Thyroid gland (tissue), 4 donors: ENCODE measurements at regions not wholly inside any gene's neighbourhood (a gene's known extent, or its start where the extent isn't known, plus 50 kb on each side); places are given as distances from the start of the nearest gene placed in this dataset.

Experiments used
- DNase-seq, 2 donors: peaks; one replicate each; pipeline ENCODE4 v3.0.0-alpha.2; 2019
- H3K27ac ChIP-seq, 3 donors: fragments of 200-600 bp; sonication (generic); 1 replicate in 2 of 3; 2 replicates in 1 of 3; pipeline ENCODE4 v1.5.1; 2016 to 2019; ENCODE audit warnings: mild to moderate bottlenecking in 1 of 3, moderate library complexity in 1 of 3
- H3K27me3 ChIP-seq: fragments of 200-600 bp; sonication (generic); one replicate; pipeline ENCODE4 v1.5.1; 2019
- H3K36me3 ChIP-seq, 2 donors: fragments of 200-600 bp; sonication (generic); one replicate each; pipeline ENCODE4 v1.5.1; 2016 to 2019
- H3K4me1 ChIP-seq, 2 donors: fragments of 200-600 bp; sonication (generic); one replicate each; pipeline ENCODE4 v1.5.1; 2017 to 2019
- H3K4me3 ChIP-seq, 3 donors: fragments of 200-600 bp; sonication (generic); replicated peaks in 1 of 3; 1 replicate in 2 of 3; 2 replicates in 1 of 3; pipeline ENCODE4 v1.5.1; 2016; ENCODE audit warnings: mild to moderate bottlenecking in 1 of 3
- H3K9me3 ChIP-seq: fragments of 200-600 bp; sonication (generic); one replicate; pipeline ENCODE4 v1.5.1; 2017
- POLR2A ChIP-seq, 2 donors: fragments of 450-650 bp; IDR thresholded peaks; one replicate each; pipeline ENCODE4 v1.6.1; 2017; ENCODE audit warnings: antibody characterized with exemption in 2 of 2, mild to moderate bottlenecking in 2 of 2, moderate library complexity in 1 of 2
- WGBS, 2 donors: methylation state at CpG; one replicate each; pipeline ENCODE4 v1.1.5; 2017; 5-methylcytosine and 5-hydroxymethylcytosine counted together
- intact Hi-C: fragments of 100-400 bp; cut with DNase I; formaldehyde crosslinking; loops from one replicate; pipeline ENCODE4 v1.15.1; 2023
- TF ChIP-seq, protein P1 (sequence below), 6 experiments: fragments of 200-600 bp in 3 of 6; fragments of 450-650 bp in 3 of 6; sonication (generic) in 3 of 6; IDR thresholded peaks; one replicate each; pipeline ENCODE4 v1.5.1; 2016 to 2019; ENCODE audit warnings: antibody characterized with exemption in 6 of 6, mild to moderate bottlenecking in 2 of 6, inconsistent platforms in 1 of 6, moderate library complexity in 1 of 6

DNA sequence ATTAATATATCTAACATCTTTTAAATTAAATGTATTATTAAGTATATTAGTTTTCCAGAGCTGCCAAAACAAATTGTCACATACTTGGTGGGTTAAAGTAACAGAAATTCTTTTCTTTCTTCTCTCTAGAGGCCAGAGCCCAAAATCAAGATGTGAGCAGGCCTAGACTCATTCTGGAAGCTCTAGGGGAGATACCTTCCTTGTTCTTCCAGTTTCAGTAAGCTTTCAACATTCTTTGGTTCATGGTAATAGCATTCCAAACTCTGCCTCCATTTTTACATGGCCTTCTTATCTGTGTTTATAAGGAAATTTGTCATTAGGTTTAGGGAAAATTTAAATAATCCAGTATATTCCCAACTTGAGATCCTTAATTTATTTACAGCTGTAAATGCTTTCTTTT, 1054.6 kb upstream of the GBE1 start:
- intact Hi-C loops: no loop called here
- Histone ChIP-seq H3K27me3 (no peaks in the 10 kb centered on the region), H3K36me3 (no peaks in the 10 kb centered on the region), H3K4me3 (no peak overlapping the region), H3K9me3 (no peaks in the 10 kb centered on the region), H3K4me1 (no peaks in the 10 kb centered on the region), H3K27ac (no peak overlapping the region)
- TF ChIP-seq POLR2A (IDR thresholded peaks at IDR 0.05): no peak
- TF ChIP-seq, protein P1, sequence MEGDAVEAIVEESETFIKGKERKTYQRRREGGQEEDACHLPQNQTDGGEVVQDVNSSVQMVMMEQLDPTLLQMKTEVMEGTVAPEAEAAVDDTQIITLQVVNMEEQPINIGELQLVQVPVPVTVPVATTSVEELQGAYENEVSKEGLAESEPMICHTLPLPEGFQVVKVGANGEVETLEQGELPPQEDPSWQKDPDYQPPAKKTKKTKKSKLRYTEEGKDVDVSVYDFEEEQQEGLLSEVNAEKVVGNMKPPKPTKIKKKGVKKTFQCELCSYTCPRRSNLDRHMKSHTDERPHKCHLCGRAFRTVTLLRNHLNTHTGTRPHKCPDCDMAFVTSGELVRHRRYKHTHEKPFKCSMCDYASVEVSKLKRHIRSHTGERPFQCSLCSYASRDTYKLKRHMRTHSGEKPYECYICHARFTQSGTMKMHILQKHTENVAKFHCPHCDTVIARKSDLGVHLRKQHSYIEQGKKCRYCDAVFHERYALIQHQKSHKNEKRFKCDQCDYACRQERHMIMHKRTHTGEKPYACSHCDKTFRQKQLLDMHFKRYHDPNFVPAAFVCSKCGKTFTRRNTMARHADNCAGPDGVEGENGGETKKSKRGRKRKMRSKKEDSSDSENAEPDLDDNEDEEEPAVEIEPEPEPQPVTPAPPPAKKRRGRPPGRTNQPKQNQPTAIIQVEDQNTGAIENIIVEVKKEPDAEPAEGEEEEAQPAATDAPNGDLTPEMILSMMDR (IDR thresholded peaks at IDR 0.05): no peak
- no peak for DNase-seq

DNA sequence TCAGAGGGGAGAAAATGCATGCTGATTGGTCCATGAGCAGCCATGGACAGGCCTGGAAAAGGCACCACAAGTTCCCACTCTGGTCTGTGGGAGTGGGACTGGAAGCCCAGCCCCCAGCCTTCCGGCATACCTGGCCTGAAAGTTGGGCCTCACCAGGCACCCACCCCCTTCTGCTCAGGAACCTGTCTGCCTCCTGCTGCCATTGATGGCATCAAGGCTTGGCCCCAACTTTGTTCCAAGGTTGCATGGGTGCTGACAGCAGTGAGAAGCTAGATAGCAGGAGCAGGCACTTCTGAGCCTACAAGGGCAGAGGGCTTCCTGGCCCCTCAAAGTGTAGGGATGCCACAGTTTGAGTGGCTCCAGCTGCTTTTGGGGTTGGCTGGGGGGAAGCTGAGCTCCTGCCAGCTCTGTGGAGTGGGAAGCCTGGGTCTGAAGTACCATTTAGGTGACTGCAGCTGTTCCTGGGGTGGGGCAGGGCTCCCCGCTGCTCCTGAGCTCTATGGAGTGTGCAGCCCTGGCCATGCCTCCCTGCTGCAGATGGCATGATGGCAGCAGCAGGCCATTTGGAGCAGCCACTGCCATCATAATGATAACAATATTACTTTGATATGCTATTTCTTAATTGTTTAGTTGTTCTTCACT, 1054.1 kb upstream of the GBE1 start:
- DNase-seq: no peak
- Histone ChIP-seq H3K4me3 (no peak overlapping the region), H3K4me1 (no peaks in the 10 kb centered on the region), H3K27ac (no peak overlapping the region), H3K27me3 (no peaks in the 10 kb centered on the region), H3K36me3 (no peaks in the 10 kb centered on the region), H3K9me3 (no peaks in the 10 kb centered on the region)
- 96 to 97% methylated on average over 2 of the region's 2 CpGs for WGBS, 2 donors
- TF ChIP-seq, protein P1 (IDR thresholded peaks at IDR 0.05): no peak
- no peak for TF ChIP-seq POLR2A (IDR thresholded peaks at IDR 0.05)
- intact Hi-C loops: no loop called here

DNA sequence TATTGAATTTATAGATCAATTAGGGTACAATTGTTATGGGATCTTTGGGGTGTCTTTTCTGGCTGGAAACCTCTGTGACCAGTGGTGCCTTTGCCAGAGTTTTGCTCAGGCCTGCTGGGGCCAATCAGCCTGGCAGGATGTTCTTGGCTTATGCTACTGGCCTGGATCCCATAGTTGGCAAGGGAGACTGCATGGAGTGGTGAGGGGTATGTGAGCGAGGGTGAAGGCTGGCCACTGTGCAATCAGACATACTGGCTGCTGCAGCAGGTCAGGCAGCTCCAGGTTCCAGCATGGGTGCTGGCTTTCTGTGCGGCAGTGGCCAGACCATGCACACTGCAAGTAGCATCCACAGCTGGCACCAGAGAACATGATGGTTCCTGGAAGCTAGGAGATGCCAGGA, 1053.2 kb upstream of the GBE1 start:
- Histone ChIP-seq H3K9me3 (no peaks in the 10 kb centered on the region), H3K36me3 (no peaks in the 10 kb centered on the region), H3K4me1 (no peaks in the 10 kb centered on the region), H3K27ac (no peak overlapping the region), H3K4me3 (no peak overlapping the region), H3K27me3 (no peaks in the 10 kb centered on the region)
- DNase-seq: no peak
- WGBS, 2 donors: 56 to 83% methylated on average over 1 to 2 of the region's 2 CpGs
- intact Hi-C loops: no loop called here
- TF ChIP-seq, protein P1 (IDR thresholded peaks at IDR 0.05): no peak
- TF ChIP-seq POLR2A (IDR thresholded peaks at IDR 0.05): no peak

DNA sequence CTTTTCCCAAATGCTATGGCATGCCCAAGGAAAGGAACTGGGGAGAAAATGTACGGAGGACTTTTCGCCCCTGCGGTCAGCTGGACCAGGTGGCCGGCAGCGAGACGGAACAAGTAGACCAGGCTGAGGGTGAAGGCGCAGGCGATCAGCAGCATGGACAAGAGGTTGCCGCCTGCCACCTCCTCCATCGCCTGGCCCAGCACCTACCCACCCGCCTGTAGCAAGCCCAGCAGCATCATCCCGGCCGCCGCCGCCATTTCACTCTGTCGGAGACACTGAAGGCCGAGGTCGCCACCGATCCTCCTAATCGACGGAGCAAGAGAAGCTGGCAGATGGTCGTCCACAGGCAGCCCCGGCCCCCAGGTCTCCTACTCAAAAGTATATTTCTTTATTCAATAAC, 1046.3 kb upstream of the GBE1 start:
- Histone ChIP-seq H3K27me3 (no peaks in the 10 kb centered on the region), H3K9me3 (no peaks in the 10 kb centered on the region), H3K4me1 (no peaks in the 10 kb centered on the region), H3K4me3 (no peak overlapping the region), H3K27ac (no peak overlapping the region), H3K36me3 (no peaks in the 10 kb centered on the region)
- TF ChIP-seq, protein P1 (IDR thresholded peaks at IDR 0.05): no peak
- TF ChIP-seq POLR2A (IDR thresholded peaks at IDR 0.05): no peak
- intact Hi-C loops: no loop called here
- no peak for DNase-seq
- WGBS, 2 donors: 94 to 97% methylated on average over 23 of the region's 23 CpGs

DNA sequence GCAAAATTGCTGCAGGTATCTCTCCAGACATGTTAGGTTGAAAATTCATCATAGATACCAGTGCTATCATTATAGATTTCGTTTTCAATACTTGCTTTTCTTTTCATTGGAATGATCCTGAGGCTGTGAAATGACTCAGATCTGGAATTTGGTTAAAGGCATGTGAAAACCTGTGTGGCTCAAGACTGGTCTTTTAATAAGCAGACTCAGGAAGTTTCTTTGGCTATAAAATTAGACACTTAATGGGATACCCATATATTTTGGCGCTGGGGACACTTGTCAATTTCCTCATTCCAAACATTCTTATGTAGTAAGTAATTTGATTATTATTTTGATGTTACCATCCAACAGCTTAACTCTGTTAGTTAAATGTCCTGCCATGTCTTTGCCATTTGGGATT, 1041.1 kb upstream of the GBE1 start:
- Histone ChIP-seq H3K27ac (no peak overlapping the region), H3K4me3 (no peak overlapping the region), H3K36me3 (no peaks in the 10 kb centered on the region), H3K4me1 (no peaks in the 10 kb centered on the region), H3K9me3 (no peaks in the 10 kb centered on the region), H3K27me3 (no peaks in the 10 kb centered on the region)
- intact Hi-C loops: no loop called here
- TF ChIP-seq POLR2A (IDR thresholded peaks at IDR 0.05): no peak
- TF ChIP-seq, protein P1 (IDR thresholded peaks at IDR 0.05): no peak
- 80 to 89% methylated on average over 2 of the region's 2 CpGs for WGBS, 2 donors
- no peak for DNase-seq
